8988T (cell line): ENCODE measurements at regions not wholly inside any gene's neighbourhood (a gene's known extent, or its start where the extent isn't known, plus 50 kb on each side); places are given as distances from the start of the nearest gene placed in this dataset.

ENCODE experiments used
- DNase-seq: peaks from one replicate; pipeline ENCODE4 v3.0.0; 2011

DNA sequence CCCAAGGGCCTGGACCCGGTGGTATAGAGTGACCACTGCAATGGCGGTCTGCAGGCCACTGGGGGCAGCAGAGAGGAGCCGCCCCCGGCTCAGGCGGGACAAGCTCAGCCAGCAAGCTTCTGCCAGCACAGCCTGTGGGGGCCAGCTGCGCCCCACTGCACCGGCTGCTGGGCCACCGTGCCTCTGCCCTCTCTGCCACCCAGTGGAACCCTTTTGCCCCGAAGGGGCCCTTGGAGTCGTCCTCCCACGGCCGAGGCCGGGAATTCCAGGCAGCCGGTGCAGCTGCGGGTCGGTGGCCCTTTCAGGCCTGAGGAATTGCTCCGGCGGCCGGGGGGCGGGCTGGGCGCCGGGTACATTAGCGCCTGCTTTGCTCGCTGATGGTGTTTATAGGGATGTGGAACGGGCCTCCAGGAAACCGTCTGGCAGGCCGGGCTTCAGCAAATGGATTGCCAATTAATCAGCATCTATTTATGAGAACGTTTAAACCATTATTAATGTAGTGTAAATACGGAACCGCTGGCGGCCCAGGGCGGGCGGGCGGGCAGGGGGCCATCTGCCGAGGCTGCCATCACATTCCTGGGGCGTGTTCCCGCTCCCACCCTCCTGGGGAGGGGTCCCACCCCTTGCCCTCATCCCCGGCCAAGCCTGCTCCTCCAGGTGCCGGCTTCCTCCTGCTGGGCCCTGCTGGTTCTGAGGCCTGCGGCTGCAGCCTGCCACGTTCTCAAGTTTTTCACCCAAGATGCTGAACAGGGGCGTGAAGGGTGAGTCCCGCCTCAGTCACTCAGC is 127.4 kb downstream of the BARX1 start:
- peak; percentile 96 for DNase-seq

DNA sequence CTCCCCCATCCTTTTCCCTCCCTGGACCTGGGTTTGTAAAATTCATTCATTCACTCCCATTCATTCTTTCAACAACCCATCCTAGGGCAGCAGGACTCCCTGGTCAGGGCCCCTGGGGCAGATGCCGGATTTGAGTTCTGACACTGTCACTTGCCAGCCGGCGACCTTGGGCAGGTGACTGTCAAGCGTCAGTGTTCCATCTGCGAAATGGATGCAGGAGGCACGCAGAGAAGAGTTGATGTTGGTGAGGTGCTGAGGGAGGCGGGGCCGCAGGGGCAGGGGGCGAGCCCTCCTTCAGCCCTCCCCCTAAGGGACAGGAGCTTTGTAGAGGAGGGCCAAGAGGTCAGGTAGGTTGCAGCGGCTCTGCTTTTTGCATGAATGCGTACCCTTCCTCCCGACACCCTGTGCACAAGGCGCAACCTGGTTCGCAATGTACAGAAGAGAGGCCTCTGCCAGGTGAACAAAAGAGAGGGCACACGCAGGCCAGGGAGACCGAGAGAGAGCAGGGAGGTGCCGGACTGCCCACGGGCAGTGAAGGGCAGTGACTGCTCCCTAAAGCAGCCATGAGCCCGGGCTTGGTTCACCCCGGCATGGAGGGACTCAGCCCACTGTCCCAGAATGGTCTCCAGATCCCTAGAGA is 128.1 kb downstream of the BARX1 start:
- no peak for DNase-seq

DNA sequence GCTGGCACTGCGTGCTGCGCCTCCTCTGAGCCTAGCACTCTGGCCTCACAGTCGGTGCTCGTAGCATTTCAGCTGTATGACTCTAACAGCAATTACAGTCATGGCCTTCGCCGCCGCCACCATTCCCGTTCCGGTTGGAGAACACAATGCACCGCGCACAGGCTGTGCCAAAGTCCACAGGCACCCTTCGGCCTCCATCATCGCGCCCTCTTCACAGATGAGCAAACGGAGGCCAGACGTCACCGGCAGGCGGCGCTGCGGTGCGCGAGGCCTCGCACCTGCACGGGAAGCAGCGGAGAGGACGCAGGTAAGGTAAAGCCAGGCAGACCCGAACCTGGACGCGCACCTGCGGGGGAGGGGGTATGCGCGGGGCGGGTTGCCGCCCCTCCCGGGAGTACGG is 128.9 kb downstream of the BARX1 start:
- no peak for DNase-seq

DNA sequence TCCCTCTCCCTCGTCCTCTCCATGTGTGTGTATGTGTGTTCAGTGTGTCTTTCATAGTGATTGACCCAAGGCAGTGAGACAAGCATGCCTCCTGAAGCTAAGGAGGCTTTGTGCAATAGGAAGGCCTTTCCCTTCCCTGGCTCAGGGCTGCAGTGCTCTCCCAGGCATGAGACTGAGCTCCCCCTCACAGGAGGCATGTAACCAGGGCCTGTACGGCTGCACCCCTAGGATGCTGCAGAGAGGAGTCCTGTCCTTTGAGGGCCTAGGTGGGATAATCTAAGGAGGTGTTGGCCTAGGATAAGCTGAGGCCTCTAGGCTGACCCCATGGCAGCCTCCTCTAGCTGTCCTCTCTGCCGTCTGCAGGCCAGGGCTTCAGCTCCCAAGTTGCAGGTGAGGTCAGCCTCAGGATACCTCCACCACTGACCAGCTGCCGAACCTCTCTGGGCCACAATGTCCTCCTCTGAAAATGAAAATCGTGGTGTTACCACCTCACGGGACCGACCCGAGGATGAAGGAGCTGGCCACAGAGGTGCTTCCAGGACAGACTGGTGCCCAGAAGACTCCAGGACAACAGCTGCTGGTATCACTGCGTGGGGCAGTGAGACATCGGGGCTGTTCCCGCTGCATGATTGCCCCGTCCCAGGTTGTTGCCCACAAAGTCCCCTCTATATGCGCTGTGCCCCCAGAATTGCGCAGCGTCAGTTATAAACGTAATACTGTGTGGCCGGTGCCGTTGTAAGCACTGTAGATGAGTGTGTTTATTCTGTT is 129.6 kb downstream of the BARX1 start:
- DNase-seq = no peak

DNA sequence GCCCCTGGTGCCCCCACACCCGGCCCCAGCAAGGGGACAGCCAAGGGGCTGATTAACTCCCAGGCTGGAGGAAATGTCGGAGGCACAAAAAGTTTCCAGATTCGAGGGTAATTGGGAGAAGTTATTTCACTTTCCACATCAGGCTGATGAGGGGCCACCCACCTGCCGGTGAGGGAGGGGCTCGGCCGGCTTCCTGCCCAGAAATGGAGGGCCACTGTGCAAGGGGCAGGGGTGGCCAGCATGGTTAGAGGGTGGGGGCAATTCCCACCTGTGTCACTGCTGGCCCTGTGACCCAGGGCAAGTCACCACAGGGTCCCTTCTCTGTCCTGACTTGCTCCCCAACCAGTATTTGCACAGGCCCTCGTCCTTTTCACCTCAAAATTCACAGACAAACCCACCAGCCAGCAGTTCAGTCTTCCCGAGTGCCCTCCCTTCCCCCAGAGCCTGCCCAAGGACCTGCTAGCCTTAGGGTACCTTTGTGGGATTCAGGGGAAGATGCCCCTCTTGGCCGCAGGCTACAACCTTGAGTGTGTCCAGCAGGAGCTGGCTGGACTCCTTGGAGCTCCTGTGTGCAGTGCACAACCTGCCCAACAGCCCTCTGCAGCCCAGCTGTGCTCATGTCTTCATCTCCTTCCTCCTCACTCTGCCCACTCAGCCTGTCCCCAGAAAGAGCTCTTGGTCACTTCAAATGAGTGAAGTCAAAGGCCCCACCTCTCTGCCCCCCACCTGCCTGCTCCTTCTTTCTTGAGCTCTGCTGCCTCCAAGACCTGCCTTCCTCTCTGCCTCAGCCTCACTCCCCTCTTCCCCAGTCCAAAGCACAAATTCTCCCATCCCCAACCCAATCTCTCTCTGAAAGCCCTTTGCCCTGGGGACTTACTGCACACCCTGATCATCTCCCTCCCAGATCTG is 130.5 kb downstream of the BARX1 start:
- no peak for DNase-seq

DNA sequence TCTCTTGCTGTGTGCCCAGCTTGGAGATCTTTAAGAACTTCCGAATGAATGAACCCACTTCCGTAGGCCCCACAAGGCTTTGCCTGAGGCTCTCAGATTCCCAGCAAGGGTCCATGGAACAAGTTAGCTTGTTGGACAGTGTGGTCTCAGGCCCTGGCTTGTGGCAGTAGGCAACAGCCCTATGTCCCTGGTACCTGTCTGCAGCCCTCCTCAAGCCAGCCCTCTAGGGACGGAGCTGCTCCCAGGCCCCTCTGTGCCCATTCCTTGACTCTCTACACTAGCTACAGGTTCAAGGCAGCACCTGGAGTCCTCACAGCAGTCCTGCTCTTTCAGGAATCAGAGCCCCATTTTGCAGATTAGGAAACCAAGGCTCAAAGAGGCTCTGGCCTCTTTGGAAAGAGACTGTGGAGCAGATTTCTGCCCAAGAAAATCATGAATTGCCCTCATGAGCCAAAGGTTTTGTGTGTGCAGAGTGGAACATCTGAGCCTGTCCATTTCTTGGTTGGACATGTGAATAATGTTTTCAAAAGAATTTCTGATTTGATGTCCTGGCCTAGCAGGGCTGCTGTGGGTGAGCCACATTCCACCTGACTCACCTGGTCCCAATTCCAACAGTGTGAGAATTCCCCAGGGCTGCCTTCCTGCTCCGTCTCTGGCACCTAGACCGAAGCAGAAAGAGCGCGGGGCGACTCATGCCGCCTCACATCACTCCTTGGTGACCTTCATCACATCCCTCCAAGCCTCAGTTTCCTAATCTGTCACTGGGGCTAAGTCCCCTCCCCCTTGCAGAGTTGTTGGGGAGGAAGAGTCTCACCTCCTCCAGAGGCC is 131.7 kb downstream of the BARX1 start:
- no peak for DNase-seq

DNA sequence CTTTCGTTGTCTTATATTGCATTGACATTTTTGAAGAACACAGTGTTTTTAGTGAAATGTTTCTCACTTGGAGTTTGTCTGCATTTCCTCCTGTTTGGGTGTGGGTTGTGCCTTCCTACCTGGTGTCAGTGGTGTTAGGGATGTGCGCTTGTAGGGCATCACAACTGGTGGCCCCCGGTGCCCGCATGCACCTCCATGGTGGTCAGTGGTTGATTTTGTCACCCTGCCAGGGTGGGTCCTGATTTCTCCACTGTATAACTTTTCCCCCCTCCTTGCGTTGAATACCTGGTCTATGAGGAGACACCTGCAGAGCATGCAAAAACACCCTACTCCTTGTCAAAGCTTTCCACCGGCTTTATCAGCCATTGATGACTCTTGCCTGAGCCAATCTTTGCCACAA is 132.9 kb downstream of the BARX1 start:
- no peak for DNase-seq

DNA sequence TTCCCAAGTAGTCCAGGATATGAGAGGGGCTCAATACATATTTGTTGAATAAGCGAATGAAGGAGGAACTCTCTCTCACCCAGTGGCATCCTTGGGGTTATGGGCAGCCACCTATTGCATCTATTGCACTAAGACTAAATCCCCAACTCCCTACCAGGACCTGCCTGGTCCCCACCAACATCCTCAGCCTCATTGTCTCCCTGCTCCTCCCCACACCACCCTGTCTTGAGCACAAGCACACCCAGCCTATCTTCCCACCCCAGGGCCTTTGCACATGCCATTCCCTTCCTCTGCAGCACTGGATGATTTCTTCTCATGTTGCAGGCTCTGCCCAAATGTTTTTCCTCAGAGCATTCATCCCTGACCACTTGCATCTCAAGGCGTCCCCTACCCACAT is 133.8 kb downstream of the BARX1 start:
- no peak for DNase-seq

DNA sequence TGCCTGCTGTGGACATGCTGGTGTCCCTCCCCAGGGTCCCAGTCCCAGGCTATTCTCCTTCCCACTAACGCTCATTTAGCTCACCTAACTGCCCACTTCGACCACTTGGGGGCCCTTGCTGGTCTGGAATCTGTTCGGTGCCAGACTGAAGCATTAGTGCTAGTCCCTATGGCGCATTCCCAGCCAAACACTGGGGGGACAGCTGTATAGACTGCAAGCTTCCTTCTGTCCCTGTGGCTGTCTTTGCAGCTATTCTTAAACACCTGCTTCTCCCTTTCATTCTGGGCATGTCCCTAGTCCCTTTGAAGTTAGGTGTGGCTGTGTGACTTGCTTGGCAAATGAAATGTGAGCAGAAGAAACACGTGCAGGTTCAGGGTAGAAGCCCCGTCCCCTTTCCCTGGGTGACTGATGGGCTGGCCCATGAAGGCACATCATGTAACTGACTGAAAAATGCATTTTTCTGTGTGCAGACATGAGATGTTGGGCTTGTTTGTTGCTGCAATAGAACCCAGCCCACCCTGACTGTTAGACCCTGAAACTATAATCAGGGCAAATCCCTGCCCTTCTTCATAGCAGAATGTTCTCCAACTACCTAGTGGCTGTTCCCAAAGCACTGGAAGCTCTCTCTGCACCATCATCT is 134.4 kb downstream of the BARX1 start:
- DNase-seq = peak; percentile 79

DNA sequence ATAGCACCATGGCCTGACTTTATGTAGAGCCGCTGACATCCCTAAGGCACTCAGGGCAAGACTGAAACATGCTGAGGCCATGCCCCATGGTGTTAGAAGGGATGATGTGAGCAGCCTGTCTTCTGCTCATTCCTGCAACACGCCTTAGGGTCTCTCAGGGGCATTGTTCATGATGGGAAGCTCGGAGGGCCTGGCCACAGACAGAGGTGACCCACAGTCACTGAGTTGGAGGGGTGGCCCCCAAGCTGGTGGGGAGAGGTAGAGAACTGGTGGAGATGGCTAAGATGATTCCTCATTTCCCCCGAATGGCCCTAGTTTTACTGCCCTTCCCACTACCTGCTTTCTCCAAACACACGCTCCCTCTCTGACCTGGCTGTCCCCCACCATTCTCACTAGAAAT is 135.2 kb downstream of the BARX1 start:
- DNase-seq = no peak

DNA sequence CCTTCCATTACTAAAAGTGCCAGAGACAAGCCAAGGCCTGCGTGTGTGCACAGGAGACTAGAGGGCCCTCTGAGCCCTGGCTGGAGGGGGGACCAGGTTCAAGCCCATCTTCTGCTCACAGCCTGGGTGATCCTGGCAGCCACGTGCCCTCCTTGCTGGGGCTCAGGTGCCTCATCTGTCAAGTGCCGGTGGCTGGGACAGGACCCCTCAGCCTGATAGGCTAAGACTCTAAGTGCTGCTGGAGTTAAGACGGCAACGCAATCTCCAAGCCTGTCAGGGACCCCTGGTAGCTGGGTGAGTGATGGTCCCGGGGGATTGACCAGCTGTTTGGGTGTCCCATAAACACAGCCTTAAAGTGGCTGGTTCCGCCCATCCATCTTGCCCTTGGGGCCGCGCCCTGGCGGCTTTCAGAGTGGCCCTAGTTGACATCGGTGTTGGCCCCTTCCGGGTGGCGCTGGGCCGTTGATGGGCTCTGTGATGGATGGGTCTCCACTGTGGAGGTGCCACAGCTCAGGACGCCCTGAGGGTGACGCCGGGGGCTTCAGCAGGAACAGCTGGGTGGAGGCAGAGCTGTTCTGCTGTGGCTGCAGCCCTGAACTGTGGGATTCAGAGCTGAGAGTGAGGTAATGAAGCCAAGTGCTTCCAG is 136.2 kb downstream of the BARX1 start:
- DNase-seq = no peak

DNA sequence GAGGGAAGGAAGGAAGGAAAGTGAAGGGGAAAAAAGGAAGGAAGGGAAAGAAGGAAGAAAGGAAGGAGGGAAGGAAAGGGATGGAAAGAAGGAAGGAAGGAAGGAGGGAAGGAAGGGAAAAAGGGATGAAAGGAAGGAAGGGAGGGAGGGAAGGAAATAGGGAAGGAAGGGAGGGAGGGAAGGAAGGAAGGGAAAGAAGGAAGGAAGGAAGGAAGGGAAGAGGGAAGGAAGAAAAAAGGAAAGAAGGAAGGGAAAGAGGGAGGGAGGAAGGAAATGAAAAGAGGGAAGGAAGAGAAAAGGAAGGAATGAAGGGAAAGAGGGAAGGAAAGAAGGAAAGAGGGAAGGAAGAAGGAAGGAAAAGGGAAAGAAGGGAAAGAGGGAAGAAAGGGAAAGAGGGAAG is 136.9 kb downstream of the BARX1 start:
- DNase-seq = no peak

DNA sequence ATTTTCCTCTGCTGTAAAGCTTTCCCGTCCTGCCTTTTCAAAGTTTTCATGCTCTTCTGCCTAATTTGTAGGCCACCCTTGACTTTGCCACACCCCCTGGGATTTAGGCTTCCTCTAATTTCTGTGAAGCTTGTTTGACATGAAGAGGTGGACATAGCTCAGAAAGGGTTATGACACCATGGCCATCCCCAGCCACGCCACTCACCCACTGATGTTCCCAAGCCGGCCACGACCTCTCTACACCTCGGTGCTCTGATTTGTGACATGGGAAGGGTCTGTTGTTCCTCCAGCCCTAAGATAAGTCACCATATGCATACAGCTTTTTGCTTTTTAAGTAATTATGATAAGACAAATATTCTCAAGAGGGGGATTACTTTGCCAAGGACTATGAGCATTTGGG is 139.5 kb downstream of the BARX1 start:
- no peak for DNase-seq

DNA sequence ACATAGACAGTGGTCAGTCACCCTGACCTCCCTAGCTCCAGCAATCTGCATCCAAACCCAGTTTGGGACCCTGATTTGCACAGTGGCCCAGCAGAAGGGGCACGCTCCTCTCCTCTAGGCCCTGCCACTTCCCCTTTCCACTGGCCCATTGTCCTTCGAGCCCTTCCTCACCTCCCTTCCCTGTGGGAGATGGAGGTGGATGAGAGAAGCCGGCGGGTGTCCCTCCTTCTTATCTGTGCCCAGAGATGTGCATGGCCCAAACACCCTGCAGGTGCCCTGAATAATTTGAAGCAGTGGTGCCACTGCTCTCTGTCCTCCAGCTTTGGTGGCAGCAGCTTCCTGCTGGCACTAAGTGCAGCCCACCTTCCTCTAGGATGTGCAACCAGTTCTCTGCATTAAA is 140.0 kb downstream of the BARX1 start:
- no peak for DNase-seq

DNA sequence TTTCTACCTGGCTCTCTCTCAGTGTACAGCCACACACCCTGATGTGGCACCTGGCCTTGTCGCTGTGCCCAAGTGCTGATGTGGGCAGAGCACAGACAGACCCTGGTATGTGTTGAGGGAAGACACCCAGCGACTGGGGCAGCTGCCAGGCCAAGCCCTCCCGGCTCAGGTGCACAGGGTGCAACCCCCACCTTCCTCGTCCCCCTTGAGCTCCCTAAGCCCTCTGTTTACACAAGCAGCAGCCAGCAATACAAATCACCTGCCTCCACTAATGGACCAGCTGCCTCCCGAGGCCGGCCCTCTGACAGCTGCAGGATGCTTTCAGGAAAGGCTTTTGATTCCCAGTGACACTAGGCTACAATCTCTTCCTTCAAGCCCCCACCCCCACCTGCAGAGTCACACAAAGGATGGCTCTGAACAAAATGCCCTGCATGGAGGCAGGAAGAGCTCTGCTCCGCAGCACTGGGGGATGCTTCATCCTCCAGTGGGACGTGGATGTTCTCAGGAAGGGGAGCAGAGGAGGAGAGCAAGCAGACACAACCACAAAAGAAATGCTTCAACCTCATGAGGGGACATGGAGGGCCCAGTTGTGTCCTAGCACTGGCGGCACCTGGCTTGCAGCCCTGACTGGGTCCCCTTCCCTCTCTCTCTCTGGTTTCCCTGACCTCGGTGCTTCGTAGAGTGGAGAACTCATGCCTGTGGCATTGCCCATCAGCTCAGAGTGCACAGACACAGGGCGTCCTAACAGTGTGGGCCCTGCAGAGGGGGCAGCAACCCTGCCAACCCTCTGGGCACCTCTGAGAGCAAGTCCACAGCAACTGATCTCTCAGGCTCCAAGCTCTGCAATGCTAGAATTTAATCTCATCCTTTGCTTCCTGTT is 140.8 kb downstream of the BARX1 start:
- DNase-seq = no peak

DNA sequence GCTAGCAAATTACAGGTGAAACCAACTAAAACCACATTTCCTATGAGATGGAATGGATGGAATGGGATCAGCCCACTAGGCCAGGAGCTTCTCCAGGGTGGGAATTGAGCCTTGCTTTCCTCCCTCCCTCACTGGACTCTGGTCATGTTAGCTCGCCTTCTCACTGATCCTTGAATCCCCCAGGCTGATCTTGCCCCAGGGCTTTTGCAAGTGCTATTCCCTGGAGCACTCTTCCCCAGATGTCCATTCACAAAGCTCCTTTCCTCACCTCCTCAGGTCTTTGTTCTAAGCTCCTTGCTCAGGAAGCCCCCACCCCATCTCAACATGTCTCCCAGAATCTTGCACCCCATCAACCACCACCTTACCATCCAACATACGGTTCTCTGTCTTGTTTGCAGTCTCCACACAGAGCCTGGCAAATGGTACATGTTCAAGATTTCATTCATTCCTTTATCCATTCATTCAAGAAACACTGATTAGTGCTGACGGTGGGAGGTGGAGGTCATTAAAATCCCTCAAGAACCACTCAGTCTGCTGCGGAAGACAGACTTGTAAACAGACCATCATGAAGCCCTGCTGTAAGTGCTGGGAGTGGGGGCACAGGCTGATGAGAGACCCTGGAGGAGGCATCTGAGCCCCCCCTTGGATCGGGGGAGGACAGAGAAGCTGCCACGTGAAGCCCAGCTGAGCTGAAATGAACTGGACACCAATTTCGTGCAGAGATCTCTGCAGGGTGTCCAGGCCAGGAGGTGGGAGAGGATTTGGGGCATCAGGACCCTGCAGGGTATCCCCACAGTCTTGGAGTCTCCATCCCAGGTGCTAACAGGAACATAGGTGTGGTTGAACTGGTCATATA is 141.7 kb downstream of the BARX1 start:
- no peak for DNase-seq

DNA sequence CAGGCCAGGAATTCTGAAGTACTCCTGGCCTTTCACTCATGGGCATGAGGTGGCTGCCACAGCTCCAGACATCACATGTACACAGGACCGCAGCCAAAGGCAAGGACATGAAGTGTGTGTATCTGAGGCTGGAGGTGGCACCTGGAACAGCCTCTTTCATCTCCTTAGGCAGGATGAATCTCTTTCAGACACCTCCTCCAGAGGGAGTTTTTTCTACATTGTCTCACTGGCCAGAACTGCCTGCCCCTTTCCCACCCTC is 142.8 kb downstream of the BARX1 start:
- DNase-seq = no peak

DNA sequence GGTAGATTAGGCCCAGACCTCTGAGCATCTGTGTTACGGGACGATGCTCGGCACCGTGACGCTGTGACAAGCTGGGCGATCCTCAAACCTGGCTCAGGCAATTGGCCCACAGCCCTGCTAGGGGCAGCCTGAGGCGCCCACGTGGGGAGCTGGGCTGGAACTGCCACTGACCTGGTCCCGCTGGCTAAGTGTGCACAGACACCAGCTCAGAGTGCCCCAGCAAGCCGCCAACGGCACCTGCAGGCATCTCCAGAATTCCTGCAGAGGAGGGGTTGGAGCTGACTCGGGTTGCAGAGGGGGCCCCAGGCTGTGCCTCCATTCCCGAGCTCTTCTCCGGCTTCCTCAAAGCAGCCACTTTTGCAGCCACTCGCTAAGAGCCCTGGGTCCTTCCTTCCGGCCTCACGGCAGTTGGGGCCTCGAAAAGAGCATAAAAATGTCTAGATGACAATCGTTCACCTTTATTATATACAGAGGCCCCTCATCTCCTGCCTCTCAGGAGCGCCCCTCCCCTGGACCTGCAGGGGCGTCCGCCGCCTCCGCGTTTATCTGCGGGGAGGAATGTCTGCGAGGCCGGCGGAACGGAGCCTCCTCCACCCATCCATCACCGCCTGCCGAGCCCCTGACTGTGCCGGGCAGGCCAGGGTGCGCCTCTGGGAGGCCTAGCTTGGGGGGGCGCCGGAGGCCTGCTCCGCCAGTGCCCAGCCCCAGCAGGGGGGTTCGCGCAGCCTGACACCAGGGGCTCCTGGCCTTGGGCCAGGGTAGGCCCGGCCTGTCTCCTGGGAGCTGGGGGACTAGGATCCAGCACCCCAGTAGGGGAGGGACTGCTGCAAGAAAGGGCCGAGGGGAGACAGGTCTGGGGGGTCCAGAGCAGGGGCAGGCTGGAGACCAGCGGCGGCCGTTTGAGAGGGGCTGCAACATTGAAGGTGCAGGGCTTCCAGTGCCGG is 144.9 kb downstream of the BARX1 start:
- no peak for DNase-seq
